Neuronal stem cell (in vitro differentiated cells): ENCODE measurements at regions not wholly inside any gene's neighbourhood (a gene's known extent, or its start where the extent isn't known, plus 50 kb on each side); places are given as distances from the start of the nearest gene placed in this dataset.

ENCODE experiments used
- DNase-seq: peaks from one replicate; pipeline ENCODE4 v3.0.0-alpha.2; 2013; ENCODE audit warnings: low spot score
- H2AFZ ChIP-seq: one replicate; pipeline ENCODE4 v1.6.1; 2013; ENCODE audit warnings: mild to moderate bottlenecking, low read length, inconsistent platforms
- H2AK5ac ChIP-seq: 2 replicates; pipeline ENCODE4 v1.6.1; 2013; ENCODE audit warnings: low read depth, mild to moderate bottlenecking, inconsistent platforms, low read length, moderate library complexity, mixed read lengths
- H2BK120ac ChIP-seq: 2 replicates; pipeline ENCODE4 v1.6.1; 2013; ENCODE audit warnings: low read depth, mild to moderate bottlenecking, inconsistent platforms, low read length, moderate library complexity, mixed read lengths
- H2BK12ac ChIP-seq: one replicate; pipeline ENCODE4 v1.6.1; 2013; ENCODE audit warnings: low read length, inconsistent platforms
- H2BK15ac ChIP-seq: 2 replicates; pipeline ENCODE4 v1.6.1; 2013; ENCODE audit warnings: mild to moderate bottlenecking, low read length, inconsistent platforms, mixed read lengths
- H2BK5ac ChIP-seq: one replicate; pipeline ENCODE4 v1.6.1; 2013; ENCODE audit warnings: inconsistent platforms, mild to moderate bottlenecking, low read length, moderate library complexity
- H3K14ac ChIP-seq: one replicate; pipeline ENCODE4 v1.6.1; 2013; ENCODE audit warnings: low read length, inconsistent platforms
- H3K18ac ChIP-seq: 2 replicates; pipeline ENCODE4 v1.6.1; 2013; ENCODE audit warnings: low read length, inconsistent platforms
- H3K23ac ChIP-seq: 2 replicates; pipeline ENCODE4 v1.6.1; 2013; ENCODE audit warnings: low read depth, mild to moderate bottlenecking, mixed read lengths, low read length, inconsistent platforms; ENCODE audit not compliant: poor library complexity
- H3K27ac ChIP-seq: replicated peaks from 3 replicates; pipeline ENCODE4 v1.5.1; 2013; ENCODE audit warnings: low read length, inconsistent platforms
- H3K27me3 ChIP-seq, 3 experiments: 2 replicates each; pipeline ENCODE4 v1.6.1; 2013; ENCODE audit warnings: low read length in 3 of 3, mild to moderate bottlenecking in 2 of 3, inconsistent platforms in 1 of 3, low read depth in 1 of 3, mixed read lengths in 1 of 3, moderate library complexity in 1 of 3; ENCODE audit not compliant: control insufficient read depth in 3 of 3, insufficient read depth in 3 of 3
- H3K36me3 ChIP-seq, 2 donors: replicated peaks in 1 of 2; 2 replicates each; pipeline ENCODE4 v1.6.1; 2013; ENCODE audit warnings: low read length in 2 of 2; ENCODE audit not compliant: control insufficient read depth in 2 of 2, insufficient read depth in 2 of 2
- H3K4ac ChIP-seq: 2 replicates; pipeline ENCODE4 v1.6.1; 2013; ENCODE audit warnings: inconsistent platforms, mild to moderate bottlenecking, low read length, moderate library complexity
- H3K4me1 ChIP-seq, 2 donors: 1 replicate in 1 of 2; 2 replicates in 1 of 2; pipeline ENCODE4 v1.6.1; 2013; ENCODE audit warnings: low read length in 2 of 2, low read depth in 1 of 2; ENCODE audit not compliant: control insufficient read depth in 2 of 2, insufficient read depth in 1 of 2
- H3K4me2 ChIP-seq: one replicate; pipeline ENCODE4 v1.6.1; 2013; ENCODE audit warnings: mild to moderate bottlenecking, low read length, inconsistent platforms; ENCODE audit not compliant: insufficient read depth, poor library complexity, severe bottlenecking
- H3K4me3 ChIP-seq, 2 donors: 2 replicates each; pipeline ENCODE4 v1.5.1; 2013; ENCODE audit warnings: low read length in 2 of 2, mild to moderate bottlenecking in 2 of 2, inconsistent platforms in 1 of 2, moderate library complexity in 1 of 2
- H3K79me1 ChIP-seq: one replicate; pipeline ENCODE4 v1.6.1; 2013; ENCODE audit warnings: low read depth, mild to moderate bottlenecking, inconsistent platforms, low read length, moderate library complexity
- H3K9ac ChIP-seq: one replicate; pipeline ENCODE4 v1.6.1; 2013; ENCODE audit warnings: mild to moderate bottlenecking, low read depth, low read length, inconsistent platforms; ENCODE audit not compliant: poor library complexity
- H3K9me3 ChIP-seq, 2 donors: replicated peaks in 1 of 2; 2 replicates each; pipeline versions ENCODE3 to v1.6.1; 2013; ENCODE audit warnings: low read length in 2 of 2, mild to moderate bottlenecking in 2 of 2, inconsistent platforms in 1 of 2, low read depth in 1 of 2, mixed read lengths in 1 of 2, moderate library complexity in 1 of 2; ENCODE audit not compliant: control insufficient read depth in 2 of 2, insufficient read depth in 1 of 2
- H4K8ac ChIP-seq: one replicate; pipeline ENCODE4 v1.6.1; 2013; ENCODE audit warnings: low read depth, mild to moderate bottlenecking, inconsistent platforms, low read length, moderate library complexity
- H4K91ac ChIP-seq: one replicate; pipeline ENCODE4 v1.6.1; 2013; ENCODE audit warnings: low read length, low read depth, mild to moderate bottlenecking, inconsistent platforms; ENCODE audit not compliant: poor library complexity
- WGBS, 2 donors: extraction: QIAGEN DNeasy Blood & Tissue Kit; methylation state at CpG; one replicate each; pipeline ENCODE4 v1.1.7; 2013; ENCODE audit warnings: missing lambda C conversion rate in 2 of 2, mixed read lengths in 1 of 2; ENCODE audit not compliant: insufficient read length in 2 of 2, insufficient replicate concordance in 1 of 2; ENCODE audit errors: extremely low coverage in 2 of 2; 5-methylcytosine and 5-hydroxymethylcytosine counted together

DNA sequence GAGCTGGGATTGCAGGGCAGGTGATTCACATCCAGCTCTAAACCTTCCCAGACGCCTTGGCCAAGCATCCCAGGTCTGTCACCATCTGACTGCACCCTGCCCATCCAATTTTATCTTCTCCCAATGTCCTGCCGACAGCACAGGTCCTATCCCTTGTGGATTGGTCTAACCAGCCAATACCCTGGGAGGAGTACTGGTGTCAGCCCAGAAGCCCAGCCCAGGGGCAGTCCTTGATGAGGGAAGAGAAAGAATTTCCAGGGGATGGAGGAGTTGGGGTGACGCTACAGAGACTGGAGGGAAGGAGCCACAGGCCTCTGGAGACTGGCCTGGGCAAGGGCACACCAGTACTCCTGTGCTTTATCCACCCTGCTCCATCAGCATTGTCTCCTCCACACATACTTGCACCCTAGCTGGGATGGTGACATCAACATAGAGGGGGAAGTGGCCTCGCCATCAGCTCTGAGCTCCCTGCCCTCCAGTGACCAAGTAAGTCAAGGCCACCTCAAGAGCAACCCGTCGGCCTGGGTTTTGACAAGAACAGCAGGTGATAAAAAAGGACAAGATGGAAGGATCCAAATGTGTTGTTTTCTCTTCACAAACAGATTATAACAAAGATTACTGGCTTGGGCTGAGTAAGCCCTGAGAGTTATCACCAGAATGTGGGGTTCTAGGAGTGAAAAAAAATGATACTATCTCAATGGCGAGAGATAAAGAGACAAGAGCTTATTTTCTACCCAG lies 114.6 kb downstream of the AQP9 start:
- no peaks in the 10 kb centered on the region for H3K36me3 ChIP-seq
- no peak overlapping the region for H3K27ac ChIP-seq
- no peak overlapping the region for H3K14ac ChIP-seq
- no CpG with 5 or more reads among the region's 7 CpGs for WGBS, 2 donors
- H3K4me2 ChIP-seq: no peak overlapping the region
- no peak overlapping the region for H3K4me3 ChIP-seq
- no peak overlapping the region for H2BK5ac ChIP-seq
- H3K4me1 ChIP-seq: no peaks in the 10 kb centered on the region
- H3K79me1 ChIP-seq: no peaks in the 10 kb centered on the region
- H3K23ac ChIP-seq: no peak overlapping the region
- H2BK15ac ChIP-seq: no peak overlapping the region
- no peak overlapping the region for H3K18ac ChIP-seq
- H2BK120ac ChIP-seq: no peak overlapping the region
- no peak overlapping the region for H2AK5ac ChIP-seq
- no peak for DNase-seq
- no peaks in the 10 kb centered on the region for H3K27me3 ChIP-seq
- no peak overlapping the region for H4K8ac ChIP-seq
- H4K91ac ChIP-seq: no peak overlapping the region
- peak overlapping the region; percentile 26 for H2BK12ac ChIP-seq
- H3K4ac ChIP-seq: no peak overlapping the region
- no peak overlapping the region for H3K9ac ChIP-seq
- no peak overlapping the region for H2AFZ ChIP-seq
- peaks cover 0 to 6% of the 10 kb centered on the region in 2 donors for H3K9me3 ChIP-seq

DNA sequence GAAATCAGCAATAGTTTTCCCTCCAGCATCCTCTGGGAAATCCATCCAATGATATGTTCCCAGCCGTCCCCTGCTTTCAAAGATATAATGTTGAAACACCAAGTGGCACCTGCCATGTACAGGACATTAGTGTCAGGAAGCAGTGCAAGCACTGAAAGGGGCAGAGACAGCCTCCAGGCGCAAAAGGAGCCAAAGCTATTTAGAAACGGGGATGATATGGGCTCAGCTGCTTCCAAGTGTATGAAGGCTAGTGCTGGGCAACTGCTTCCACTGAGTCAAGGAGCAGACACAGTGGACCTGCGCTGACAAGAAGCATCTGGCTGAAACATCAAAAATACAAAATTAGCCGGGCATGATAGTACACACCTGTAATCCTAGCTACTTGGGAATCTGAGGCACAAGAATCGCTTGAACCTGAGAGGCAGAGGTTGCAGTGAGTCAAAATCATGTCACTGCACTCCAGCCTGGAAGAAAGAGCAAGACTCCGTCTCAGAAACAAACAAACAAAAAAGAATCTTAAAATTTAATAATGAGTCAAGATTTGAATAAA lies 119.7 kb downstream of the AQP9 start:
- H3K4me1 ChIP-seq: peaks cover 0 to 3% of the 10 kb centered on the region in 2 donors
- no peak overlapping the region for H2BK15ac ChIP-seq
- no peak overlapping the region for H2AK5ac ChIP-seq
- no peaks in the 10 kb centered on the region for H3K27me3 ChIP-seq
- H3K4me3 ChIP-seq: no peak overlapping the region
- peaks cover 0 to 6% of the 10 kb centered on the region in 2 donors for H3K9me3 ChIP-seq
- DNase-seq: no peak
- no peaks in the 10 kb centered on the region for H3K36me3 ChIP-seq
- no peak overlapping the region for H3K23ac ChIP-seq
- no peaks in the 10 kb centered on the region for H3K79me1 ChIP-seq
- WGBS, 2 donors: no CpG with 5 or more reads among the region's 7 CpGs
- H2BK5ac ChIP-seq: no peak overlapping the region
- no peak overlapping the region for H2AFZ ChIP-seq
- no peak overlapping the region for H3K9ac ChIP-seq
- H2BK120ac ChIP-seq: no peak overlapping the region
- no peak overlapping the region for H3K27ac ChIP-seq
- no peak overlapping the region for H3K4ac ChIP-seq
- no peak overlapping the region for H4K8ac ChIP-seq
- H3K14ac ChIP-seq: no peak overlapping the region
- H4K91ac ChIP-seq: no peak overlapping the region
- H3K18ac ChIP-seq: no peak overlapping the region
- H2BK12ac ChIP-seq: no peak overlapping the region
- H3K4me2 ChIP-seq: no peak overlapping the region

DNA sequence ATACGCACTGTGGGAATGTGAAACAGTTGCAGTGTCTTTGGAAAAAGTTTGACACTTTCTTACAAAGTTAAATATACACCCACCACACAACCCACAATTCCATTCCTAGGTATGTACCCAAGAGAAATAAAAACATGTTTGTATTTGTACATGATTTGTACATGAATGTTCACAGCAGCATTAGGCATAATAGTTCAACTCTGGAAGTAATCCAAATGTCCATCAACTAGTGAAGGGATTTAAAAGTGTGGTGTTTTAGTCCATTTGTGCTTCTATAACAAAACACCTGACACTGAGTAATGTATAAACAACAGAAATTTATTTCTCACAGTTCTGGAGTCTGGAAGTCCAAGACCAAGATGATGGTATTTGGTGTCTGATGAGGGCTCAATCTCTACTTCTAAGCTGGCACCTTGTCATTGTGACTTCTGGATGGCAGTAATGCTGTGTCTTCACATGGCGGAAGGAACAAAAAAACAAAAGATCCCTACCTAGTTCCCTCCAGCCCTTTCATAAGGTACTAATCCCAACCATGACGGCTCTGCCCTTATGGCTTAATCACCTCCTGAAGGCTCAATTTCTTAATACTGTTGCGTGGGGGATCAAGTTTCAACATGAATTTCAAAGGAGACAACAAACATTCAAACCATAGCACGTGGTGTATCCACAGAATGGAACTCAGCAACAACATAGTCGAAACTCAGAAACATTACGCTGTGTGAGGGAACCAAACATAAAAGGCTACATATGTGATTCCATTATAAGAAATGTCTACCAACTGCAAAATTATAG lies 120.5 kb downstream of the AQP9 start:
- Histone ChIP-seq H2BK15ac (no peak overlapping the region), H3K14ac (no peak overlapping the region), H3K4me2 (no peak overlapping the region), H2AFZ (no peak overlapping the region), H2AK5ac (no peak overlapping the region), H3K36me3 (no peaks in the 10 kb centered on the region), H3K4me3 (no peak overlapping the region), H3K23ac (no peak overlapping the region), H3K79me1 (no peaks in the 10 kb centered on the region), H3K9me3 (peaks cover 0 to 6% of the 10 kb centered on the region in 2 donors), H3K18ac (no peak overlapping the region), H3K27ac (no peak overlapping the region), H3K9ac (no peak overlapping the region), H2BK12ac (no peak overlapping the region), H4K91ac (no peak overlapping the region), H3K4ac (no peak overlapping the region), H2BK120ac (no peak overlapping the region), H3K27me3 (no peaks in the 10 kb centered on the region), H2BK5ac (no peak overlapping the region), H4K8ac (no peak overlapping the region), H3K4me1 (peaks cover 0 to 3% of the 10 kb centered on the region in 2 donors)
- no peak for DNase-seq
- no CpG with 5 or more reads among the region's 7 CpGs for WGBS, 2 donors

DNA sequence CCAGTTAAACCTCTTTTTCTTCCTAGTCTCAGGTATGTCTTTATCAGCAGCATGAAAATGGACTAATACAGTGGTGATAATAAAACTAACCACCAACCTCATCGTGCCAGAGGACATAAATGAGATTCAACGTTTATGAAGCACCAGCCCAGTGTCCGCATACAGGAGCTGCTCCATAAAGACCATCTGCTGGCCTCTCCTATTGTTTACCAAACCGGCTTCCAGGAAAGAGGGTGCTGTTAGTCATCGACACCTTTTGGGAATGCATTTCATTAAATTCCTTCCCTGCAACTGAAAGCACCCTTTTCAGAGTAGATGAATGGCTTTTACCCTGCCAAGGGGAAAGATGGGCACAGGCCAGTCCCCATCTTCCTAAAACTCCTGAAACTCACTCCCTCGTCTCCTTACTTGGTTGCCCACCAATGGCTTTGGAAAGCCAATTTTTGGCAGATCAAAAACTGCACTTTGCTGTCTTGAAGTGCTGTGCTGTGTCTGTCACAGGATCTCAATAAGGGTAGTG lies 122.1 kb downstream of the AQP9 start:
- no peak overlapping the region for H3K27ac ChIP-seq
- H2BK5ac ChIP-seq: no peak overlapping the region
- no peak overlapping the region for H3K14ac ChIP-seq
- H3K23ac ChIP-seq: no peak overlapping the region
- no peak overlapping the region for H4K91ac ChIP-seq
- no peak overlapping the region for H3K4ac ChIP-seq
- H2AFZ ChIP-seq: no peak overlapping the region
- H2AK5ac ChIP-seq: no peak overlapping the region
- DNase-seq: no peak
- H3K4me2 ChIP-seq: no peak overlapping the region
- no peak overlapping the region for H4K8ac ChIP-seq
- H3K36me3 ChIP-seq: no peaks in the 10 kb centered on the region
- no peak overlapping the region for H2BK15ac ChIP-seq
- H3K79me1 ChIP-seq: no peaks in the 10 kb centered on the region
- no CpG with 5 or more reads among the region's 6 CpGs for WGBS, 2 donors
- H3K18ac ChIP-seq: no peak overlapping the region
- H3K27me3 ChIP-seq: no peaks in the 10 kb centered on the region
- no peaks in the 10 kb centered on the region for H3K9me3 ChIP-seq
- no peak overlapping the region for H3K4me3 ChIP-seq
- no peak overlapping the region for H2BK12ac ChIP-seq
- no peak overlapping the region for H3K9ac ChIP-seq
- H3K4me1 ChIP-seq: peaks cover 3 to 4% of the 10 kb centered on the region in 2 donors
- H2BK120ac ChIP-seq: no peak overlapping the region
